NCI-H524 (cell line): ENCODE measurements at regions not wholly inside any gene's neighbourhood (a gene's known extent, or its start where the extent isn't known, plus 50 kb on each side); places are given as distances from the start of the nearest gene placed in this dataset.

Source experiments
- DNase-seq, 2 experiments: peaks; one replicate each; lab custom pipeline; 2025; lab: John Stamatoyannopoulos, UW

DNA sequence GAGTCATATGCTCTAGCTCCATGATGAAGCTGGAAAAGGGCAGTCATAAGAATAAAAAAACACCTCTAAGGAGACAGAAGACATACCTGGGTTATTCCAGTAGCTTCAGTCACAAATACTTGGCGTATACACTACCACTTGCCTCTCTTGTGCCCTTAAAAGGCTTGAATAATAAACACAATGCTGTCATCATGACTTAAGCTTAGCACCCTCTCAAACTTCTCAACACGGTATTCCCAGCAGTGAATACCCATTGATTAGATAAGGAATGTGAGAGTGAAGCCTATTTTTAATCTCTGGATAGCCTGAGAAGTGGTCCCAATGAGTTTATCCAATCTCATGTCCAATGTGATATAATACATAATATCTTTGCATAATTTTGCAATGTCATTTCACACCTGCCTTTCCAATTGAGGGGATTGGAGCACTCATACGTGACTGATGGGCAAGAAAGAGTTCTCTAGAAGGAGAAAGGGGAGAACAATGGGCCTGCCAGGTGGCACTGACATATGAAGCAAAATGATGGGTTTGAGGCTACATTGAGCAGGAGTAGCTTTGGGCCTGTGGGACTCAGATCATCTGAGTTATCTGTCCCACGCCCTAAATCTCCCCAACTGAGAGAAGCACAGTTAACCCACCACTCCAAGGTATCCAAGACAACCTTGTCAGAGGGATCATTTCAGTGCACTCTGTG, 298.6 kb upstream of the DAB1 start:
- DNase-seq = no peak

DNA sequence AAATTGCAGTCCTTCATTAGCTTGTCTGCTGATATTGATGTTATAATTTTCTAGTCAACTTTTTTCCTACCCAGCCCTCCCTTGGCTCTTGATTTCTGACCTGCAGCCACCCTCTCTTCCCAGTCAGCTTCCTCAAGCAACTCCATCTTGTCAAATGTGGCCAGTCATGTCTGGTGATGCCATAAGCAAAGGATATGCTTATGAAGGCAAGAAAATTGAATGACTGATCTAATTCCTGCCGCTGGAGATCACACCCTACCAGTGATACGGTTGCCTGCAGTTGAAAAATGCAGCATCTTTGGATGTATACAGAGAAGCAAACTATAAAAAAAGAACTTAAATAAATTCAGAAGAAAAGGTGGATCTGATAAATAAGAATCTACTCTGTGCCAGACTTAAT, 297.1 kb upstream of the DAB1 start:
- no peak for DNase-seq

DNA sequence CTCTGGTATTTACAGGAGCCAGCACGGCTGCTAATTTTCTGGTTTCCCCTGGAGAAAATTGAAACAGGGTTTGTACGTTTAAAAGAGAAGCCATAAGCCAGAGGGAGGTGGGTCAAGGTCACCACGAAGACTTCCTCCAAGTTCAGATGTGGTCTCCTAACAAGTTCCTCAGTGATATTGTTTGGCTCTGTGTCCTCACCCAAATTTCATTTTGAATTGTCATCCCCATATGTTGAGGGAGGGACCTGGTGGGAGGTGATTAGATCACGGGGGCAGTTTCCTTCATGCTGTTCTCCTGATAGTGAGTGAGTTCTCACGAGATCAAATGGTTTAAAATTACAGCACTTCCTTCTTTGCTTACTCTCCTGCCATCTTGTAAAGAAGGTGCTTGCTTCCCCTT, 295.4 kb upstream of the DAB1 start:
- no peak for DNase-seq

DNA sequence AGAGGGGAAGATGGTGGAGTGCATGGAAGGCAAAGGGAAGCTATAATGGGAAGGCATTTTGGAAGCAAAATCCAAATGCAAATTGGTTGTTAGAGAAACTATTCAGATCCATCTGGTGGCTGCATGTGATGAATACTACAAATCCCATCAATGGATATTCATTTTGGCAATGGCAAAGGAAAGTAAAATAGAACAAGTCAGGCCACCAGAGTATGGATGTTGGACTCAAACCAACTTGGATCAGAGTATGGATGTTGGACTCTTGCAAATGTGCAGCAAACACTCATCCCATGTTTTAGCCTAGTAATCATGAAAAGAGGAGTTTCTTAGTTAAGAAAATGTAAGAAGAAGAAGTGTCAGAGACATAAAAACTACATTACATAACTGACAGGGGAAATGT, 289.6 kb upstream of the DAB1 start:
- no peak for DNase-seq

DNA sequence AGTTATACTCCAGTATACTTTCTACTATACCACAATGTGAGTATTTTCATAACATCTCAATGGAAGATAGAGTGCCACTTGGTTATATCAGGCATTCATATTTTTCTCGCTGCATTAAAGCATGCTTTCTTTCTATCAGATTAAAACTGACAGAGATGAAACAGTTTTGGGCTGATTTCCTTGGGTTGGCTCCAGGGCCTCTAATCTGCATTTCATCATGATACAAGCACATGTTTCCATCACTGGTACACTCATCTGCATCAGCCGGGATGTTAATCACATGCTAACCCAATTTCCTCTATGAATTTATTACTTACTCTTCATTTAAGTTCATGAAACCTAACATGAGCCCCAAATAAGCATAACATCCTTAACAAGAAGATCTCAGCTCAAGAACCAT, 289.0 kb upstream of the DAB1 start:
- no peak for DNase-seq

DNA sequence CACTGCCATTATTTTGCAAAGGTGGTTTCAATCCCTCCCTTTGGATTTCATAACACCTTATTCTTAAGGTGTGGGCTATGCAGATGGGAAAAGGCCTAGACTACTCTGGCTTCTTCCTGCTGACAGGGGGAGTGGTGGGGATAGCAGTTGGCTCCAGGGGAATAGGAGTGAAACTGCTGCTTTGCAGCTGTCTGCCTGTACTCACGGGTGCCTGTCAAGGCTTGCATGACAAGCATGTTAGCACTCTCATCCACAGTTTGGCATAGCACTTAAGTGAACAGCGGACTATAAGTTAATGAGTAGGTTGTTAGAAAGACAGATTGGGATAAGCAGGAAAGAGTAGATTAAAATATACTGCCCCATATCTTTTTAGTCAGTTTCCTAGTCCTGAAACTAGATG, 287.5 kb upstream of the DAB1 start:
- peak; percentile 57 to 95 for DNase-seq

DNA sequence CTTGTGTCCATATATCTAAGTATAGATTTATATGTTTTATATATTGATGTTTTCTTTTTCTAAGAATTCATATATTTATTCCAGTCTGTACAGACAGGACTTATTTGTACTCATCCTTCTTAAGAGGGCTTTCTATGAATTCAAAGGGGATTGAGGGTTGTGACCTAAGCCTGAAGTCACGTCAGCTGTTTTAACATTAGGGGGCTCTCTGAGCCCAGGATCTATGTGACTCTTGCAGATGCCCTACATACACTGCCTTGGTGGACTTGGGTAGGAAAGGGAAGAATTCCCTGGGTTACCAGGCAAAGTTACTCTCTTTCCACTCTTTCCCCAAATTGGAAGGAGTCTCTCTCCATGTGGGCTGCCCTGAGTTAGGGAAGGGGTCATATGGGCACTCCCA, 283.8 kb upstream of the DAB1 start:
- peak in 1 of 2 experiments; percentile 9 for DNase-seq

GRCh38 chr1:57704811-57705210, 281.0 kb upstream of the DAB1 start:
- DNase-seq = no peak

- DNase-seq = no peak
These were observed 280.4 kb upstream of the DAB1 start for GRCh38 chr1:57704231-57704630.

DNA sequence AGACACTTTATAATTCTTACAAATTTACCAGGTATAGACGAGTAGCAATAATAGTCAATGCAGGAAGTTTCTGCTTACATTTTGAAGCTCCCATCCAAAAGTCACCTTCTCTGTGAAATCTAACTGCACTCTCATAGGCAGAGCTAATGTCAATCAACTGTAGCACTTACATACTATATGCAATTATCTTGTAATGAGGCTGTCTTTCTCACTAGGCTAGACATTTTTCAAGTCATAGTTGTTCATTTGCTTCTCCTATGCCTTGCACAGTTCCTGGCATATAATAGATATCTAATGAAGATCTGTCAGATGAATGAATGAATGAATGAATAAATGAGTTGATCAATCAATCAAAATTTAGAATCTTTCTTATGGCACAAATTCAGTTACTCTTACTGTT, 273.0 kb upstream of the DAB1 start:
- no peak for DNase-seq

- DNase-seq = no peak
These were observed 272.2 kb upstream of the DAB1 start for GRCh38 chr1:57696043-57696442.

- no peak for DNase-seq
These were observed 262.4 kb upstream of the DAB1 start for GRCh38 chr1:57686306-57686705.

GRCh38 chr1:57683037-57683942, 259.4 kb upstream of the DAB1 start:
- no peak for DNase-seq

GRCh38 chr1:57678138-57678537, 254.3 kb upstream of the DAB1 start:
- peak; percentile 12 to 63 for DNase-seq

GRCh38 chr1:57675776-57676175, 251.9 kb upstream of the DAB1 start:
- no peak for DNase-seq

DNA sequence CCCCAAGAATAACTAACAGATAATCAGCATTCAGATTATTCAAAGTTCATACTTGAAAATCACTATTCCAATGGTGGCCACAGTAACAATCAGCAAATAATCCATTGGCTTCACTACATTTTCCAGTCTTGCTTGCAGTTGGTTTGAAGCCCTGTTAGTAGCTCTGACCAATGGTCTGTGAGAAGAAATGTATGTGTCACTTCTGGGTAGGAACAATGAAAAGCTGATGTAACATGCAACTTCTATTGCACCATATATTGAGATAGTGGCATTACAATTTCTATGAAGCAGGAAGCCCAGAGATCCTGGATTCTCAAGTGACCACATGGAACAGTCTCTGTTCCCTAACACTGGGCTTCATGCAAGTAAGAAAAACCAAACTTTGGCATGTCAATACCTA, 250.9 kb upstream of the DAB1 start:
- DNase-seq = no peak

GRCh38 chr1:57672346-57673140, 248.7 kb upstream of the DAB1 start:
- DNase-seq = no peak

GRCh38 chr1:57671750-57672149, 247.9 kb upstream of the DAB1 start:
- no peak for DNase-seq

GRCh38 chr1:57659804-57660203, 235.9 kb upstream of the DAB1 start:
- DNase-seq = no peak

DNA sequence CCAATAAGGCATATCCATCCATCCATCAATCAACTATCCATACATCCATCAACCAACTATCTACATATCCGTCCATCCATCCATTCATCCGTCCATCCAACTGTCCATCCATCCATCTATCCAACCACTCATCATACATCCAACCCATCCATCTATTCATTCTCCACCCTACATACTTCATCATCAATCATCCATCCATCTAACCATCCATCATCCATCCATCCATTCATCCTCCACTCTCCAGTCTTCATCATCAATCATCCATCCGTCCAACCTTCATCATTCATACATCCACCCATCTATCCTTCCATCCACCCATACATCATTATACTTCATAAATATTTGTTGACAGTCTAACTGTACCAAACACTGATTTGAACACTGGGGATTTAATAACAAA, 231.3 kb upstream of the DAB1 start:
- DNase-seq = no peak

DNA sequence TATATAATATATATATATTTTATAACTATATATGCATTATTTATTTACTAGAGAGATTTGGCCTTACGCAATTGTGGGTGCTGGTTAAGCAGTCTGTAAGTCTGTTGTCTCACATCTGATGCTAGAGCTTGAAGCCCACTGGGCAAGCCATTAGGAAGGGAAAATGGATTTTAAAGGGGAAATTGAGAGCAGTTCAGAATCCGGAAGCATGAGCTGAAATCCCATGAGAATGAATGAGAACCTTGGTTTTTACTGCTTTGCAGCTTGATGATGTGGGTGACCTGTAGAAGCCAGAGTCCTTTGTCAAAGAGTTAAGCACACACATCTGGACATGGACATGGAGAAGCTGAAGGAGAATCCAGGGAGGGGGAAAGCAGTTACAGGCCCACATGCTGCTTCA, 220.8 kb upstream of the DAB1 start:
- no peak for DNase-seq

GRCh38 chr1:57638239-57638638, 214.4 kb upstream of the DAB1 start:
- no peak for DNase-seq

GRCh38 chr1:57637155-57637554, 213.3 kb upstream of the DAB1 start:
- DNase-seq = peak in 1 of 2 experiments; percentile 24
